ENCODE measurements at regions not wholly inside any gene's neighbourhood (a gene's known extent, or its start where the extent isn't known, plus 50 kb on each side); places are given as distances from the start of the nearest gene placed in this dataset.

- in situ Hi-C loops (cut with MboI): no loop called here
- 0% methylated on average over 2 of the region's 2 CpGs for WGBS (ENCODE audit: insufficient coverage, low coverage, missing lambda C conversion rate)
These were observed 480.3 kb downstream of the NSUN3 start for GRCh38 chr3:94543161-94543560.

More at GRCh38 chr3:94543161-94543560, 480.3 kb downstream of the NSUN3 start:
- ChIA-PET POLR2A (no interaction called here), CTCF (ENCODE audit: low intra/inter-chr PET ratio) (no interaction called here)
- H3K4me3 ChIP-seq: no peak overlapping the region
- H3K9ac ChIP-seq (ENCODE audit: insufficient read depth in 1 of 2, low read depth in 2 of 2, low read length in 2 of 2): no peak overlapping the region
- TF ChIP-seq HCFC1 (IDR thresholded peaks at IDR 0.05; ENCODE audit: low read depth, low read length): no peak
- TF ChIP-seq TAF7 (tag; IDR thresholded peaks at IDR 0.05): no peak
- no peak for TF ChIP-seq E4F1 (CRISPR knock-in tag; IDR thresholded peaks at IDR 0.05; ENCODE audit: borderline replicate concordance)
- no peaks in the 10 kb centered on the region for H3K79me2 ChIP-seq (ENCODE audit: control insufficient read depth, insufficient read depth, low read length)
- H3K36me3 ChIP-seq (ENCODE audit: control insufficient read depth, insufficient read depth, low read length): no peaks in the 10 kb centered on the region
- no peak overlapping the region for H3K27ac ChIP-seq (ENCODE audit: extremely low read depth, low read depth, low read length)
- intact Hi-C loops (cut with micrococcal nuclease): no loop called here
- DNase-seq (ENCODE audit: extremely low read depth in 1 of 4, low spot score in 3 of 4) (no peak), FAIRE-seq (no peak), ATAC-seq (no peak)
- no peaks in the 10 kb centered on the region for H3K27me3 ChIP-seq (ENCODE audit: control insufficient read depth in 2 of 2, insufficient read depth in 2 of 2, low read length in 2 of 2)
- H3K4me2 ChIP-seq (ENCODE audit: insufficient read depth, low read length): no peak overlapping the region
- no peak overlapping the region for H2AFZ ChIP-seq (ENCODE audit: low read depth, low read length)
- no peaks in the 10 kb centered on the region for H3K9me3 ChIP-seq (replicated peaks; ENCODE audit: control insufficient read depth, insufficient read depth, low read depth, low read length)
- H3K4me1 ChIP-seq (replicated peaks in 1 of 2; ENCODE audit: control insufficient read depth in 2 of 2, insufficient read depth in 2 of 2, low read length in 2 of 2): no peaks in the 10 kb centered on the region
- H3K9me1 ChIP-seq (ENCODE audit: control insufficient read depth, insufficient read depth, low read length): no peaks in the 10 kb centered on the region
- no peaks in the 10 kb centered on the region for H4K20me1 ChIP-seq (replicated peaks; ENCODE audit: control insufficient read depth, insufficient read depth, low read length)
- BruUV-seq (replicated peaks): no TSS peak

Data from K562 (cell line).